Body of pancreas (tissue), 4 donors: ENCODE measurements at regions not wholly inside any gene's neighbourhood (a gene's known extent, or its start where the extent isn't known, plus 50 kb on each side); places are given as distances from the start of the nearest gene placed in this dataset.

Experiments
- ATAC-seq: fragments of 150-250 bp; one replicate; pipeline ENCODE4 v1.9.1; 2016
- DNase-seq, 4 donors: peaks; one replicate each; pipeline ENCODE4 v3.0.0-alpha.2; 2019
- H3K27ac ChIP-seq, 4 donors: fragments of 200-600 bp; sonication (generic); 1 replicate in 3 of 4; 2 replicates in 1 of 4; pipeline versions ENCODE4 v1.5.1 to v1.6.1; 2016 to 2019; ENCODE audit warnings: mild to moderate bottlenecking in 1 of 4, mixed read lengths in 1 of 4, moderate library complexity in 1 of 4
- H3K27me3 ChIP-seq, 2 donors: fragments of 200-600 bp; sonication (generic); one replicate each; pipeline ENCODE4 v1.6.0; 2016; ENCODE audit warnings: mild to moderate bottlenecking in 1 of 2
- H3K36me3 ChIP-seq, 2 donors: fragments of 200-600 bp; sonication (generic); replicated peaks in 1 of 2; 2 replicates each; pipeline ENCODE4 v1.5.1; 2016; ENCODE audit warnings: low read depth in 2 of 2; ENCODE audit not compliant: insufficient read depth in 1 of 2
- H3K4me1 ChIP-seq: fragments of 200-600 bp; sonication (generic); one replicate; pipeline ENCODE4 v1.6.0; 2016
- H3K4me3 ChIP-seq, 2 donors: fragments of 200-600 bp; sonication (generic); 1 replicate in 1 of 2; 2 replicates in 1 of 2; pipeline ENCODE4 v1.5.1; 2016 to 2019
- H3K9me3 ChIP-seq, 3 donors: fragments of 200-600 bp; sonication (generic); 1 replicate in 2 of 3; 2 replicates in 1 of 3; pipeline ENCODE4 v1.5.1; 2016
- CTCF ChIP-seq, 7 experiments: fragments of 450-650 bp in 4 of 7; fragments of 200-600 bp in 3 of 7; sonication (generic) in 3 of 7; IDR thresholded peaks; one replicate each; pipeline ENCODE4 v1.5.1; 2016 to 2019; ENCODE audit warnings: antibody characterized with exemption in 7 of 7
- POLR2A ChIP-seq, 3 donors: fragments of 450-650 bp; IDR thresholded peaks; one replicate each; pipeline ENCODE4 v1.6.1; 2016; ENCODE audit warnings: antibody characterized with exemption in 3 of 3, mild to moderate bottlenecking in 2 of 3
- WGBS, 2 donors: methylation state at CpG; one replicate each; pipeline ENCODE4 v1.1.5; 2017; 5-methylcytosine and 5-hydroxymethylcytosine counted together
- intact Hi-C: fragments of 100-400 bp; cut with DNase I; formaldehyde crosslinking; loops from one replicate; pipeline ENCODE4 v1.15.1; 2023

GRCh38 chr3:146889626-146890025, 284.5 kb upstream of the PLSCR5 start:
- no peak for ATAC-seq
- no peak for DNase-seq
- intact Hi-C loops, result no loop called here
- Histone ChIP-seq H3K36me3 (no peaks in the 10 kb centered on the region), H3K27me3 (no peaks in the 10 kb centered on the region), H3K4me3 (no peak overlapping the region), H3K9me3 (no peaks in the 10 kb centered on the region), H3K27ac (no peak overlapping the region), H3K4me1 (no peaks in the 10 kb centered on the region)
- TF ChIP-seq CTCF (IDR thresholded peaks at IDR 0.05) (no peak), POLR2A (IDR thresholded peaks at IDR 0.05) (no peak)
- WGBS, 2 donors, result 38 to 65% methylated on average over 1 of the region's 1 CpG

- intact Hi-C loops, result no loop called here
- no peak overlapping the region for H3K4me3 ChIP-seq
- TF ChIP-seq CTCF (IDR thresholded peaks at IDR 0.05) (no peak), POLR2A (IDR thresholded peaks at IDR 0.05) (no peak)
- H3K4me1 ChIP-seq, result no peaks in the 10 kb centered on the region
- no peaks in the 10 kb centered on the region for H3K36me3 ChIP-seq
- ATAC-seq, result no peak
- no peaks in the 10 kb centered on the region for H3K9me3 ChIP-seq
- no peak for DNase-seq
- 81 to 95% methylated on average over 4 of the region's 4 CpGs for WGBS, 2 donors
- no peak overlapping the region for H3K27ac ChIP-seq
- no peaks in the 10 kb centered on the region for H3K27me3 ChIP-seq
Measured at GRCh38 chr3:146888176-146888575, 283.0 kb upstream of the PLSCR5 start.

GRCh38 chr3:146884721-146885120, 279.6 kb upstream of the PLSCR5 start:
- H3K9me3 ChIP-seq, result no peaks in the 10 kb centered on the region
- no peak overlapping the region for H3K4me3 ChIP-seq
- 50 to 59% methylated on average over 4 of the region's 4 CpGs for WGBS, 2 donors
- no peaks in the 10 kb centered on the region for H3K4me1 ChIP-seq
- H3K27me3 ChIP-seq, result no peaks in the 10 kb centered on the region
- H3K36me3 ChIP-seq, result no peaks in the 10 kb centered on the region
- intact Hi-C loops, result no loop called here
- DNase-seq (no peak), ATAC-seq (no peak)
- TF ChIP-seq POLR2A (IDR thresholded peaks at IDR 0.05) (no peak), CTCF (IDR thresholded peaks at IDR 0.05) (no peak)
- H3K27ac ChIP-seq, result no peak overlapping the region

GRCh38 chr3:146884296-146884695, 279.1 kb upstream of the PLSCR5 start:
- intact Hi-C loops, result no loop called here
- Histone ChIP-seq H3K4me1 (no peaks in the 10 kb centered on the region), H3K27ac (no peak overlapping the region), H3K4me3 (no peak overlapping the region), H3K36me3 (no peaks in the 10 kb centered on the region), H3K9me3 (no peaks in the 10 kb centered on the region), H3K27me3 (no peaks in the 10 kb centered on the region)
- no peak for ATAC-seq
- no peak for DNase-seq
- no peak for TF ChIP-seq CTCF (IDR thresholded peaks at IDR 0.05)
- no peak for TF ChIP-seq POLR2A (IDR thresholded peaks at IDR 0.05)
- WGBS, 2 donors, result 74 to 77% methylated on average over 2 of the region's 2 CpGs

GRCh38 chr3:146883288-146883687, 278.1 kb upstream of the PLSCR5 start:
- intact Hi-C loops, result no loop called here
- Histone ChIP-seq H3K9me3 (no peaks in the 10 kb centered on the region), H3K36me3 (no peaks in the 10 kb centered on the region), H3K4me1 (no peaks in the 10 kb centered on the region), H3K4me3 (no peak overlapping the region), H3K27me3 (no peaks in the 10 kb centered on the region), H3K27ac (no peak overlapping the region)
- DNase-seq (no peak), ATAC-seq (no peak)
- WGBS, 2 donors, result 32 to 44% methylated on average over 1 of the region's 1 CpG
- TF ChIP-seq POLR2A (IDR thresholded peaks at IDR 0.05) (no peak), CTCF (IDR thresholded peaks at IDR 0.05) (no peak)
